ENCODE measurements at regions not wholly inside any gene's neighbourhood (a gene's known extent, or its start where the extent isn't known, plus 50 kb on each side); places are given as distances from the start of the nearest gene placed in this dataset.

DNA sequence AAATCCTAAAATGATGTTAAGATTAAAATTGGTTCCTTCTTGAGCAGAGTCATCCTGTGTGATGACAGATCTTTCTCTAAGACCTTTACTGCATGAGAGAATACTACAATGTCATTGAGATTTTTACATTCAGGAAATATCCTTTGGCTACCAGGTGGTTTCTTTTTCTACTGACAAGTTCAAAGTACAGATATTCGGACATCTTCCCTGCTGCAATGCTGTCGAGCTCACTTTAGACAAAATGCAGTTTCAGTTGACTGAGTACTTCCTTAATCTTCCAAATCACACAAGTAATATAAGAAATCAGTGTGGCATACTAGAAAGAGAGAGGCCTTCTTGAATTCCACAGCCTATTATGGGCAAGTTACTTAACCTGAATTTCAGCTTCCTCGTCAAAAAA is 207.9 kb upstream of the ACVR2A start:
- ATAC-seq (ENCODE audit: low FRiP score) (no peak), DNase-seq (no peak)
- no peaks in the 10 kb centered on the region for H3K36me3 ChIP-seq (ENCODE audit: control insufficient read depth in 1 of 2, insufficient read depth in 2 of 2, low read length in 1 of 2)
- H3K4me1 ChIP-seq (ENCODE audit: control insufficient read depth in 1 of 2, insufficient read depth in 2 of 2, low read length in 2 of 2), result no peaks in the 10 kb centered on the region
- no peak overlapping the region for H3K27ac ChIP-seq (ENCODE audit: low read depth in 1 of 2, low read length in 2 of 2)
- 58 to 63% methylated on average over 3 of the region's 3 CpGs for WGBS, 2 donors
- H3K9me3 ChIP-seq (ENCODE audit: control insufficient read depth, low read length), result peaks cover 2% of the 10 kb centered on the region
- no peak overlapping the region for H3K4me3 ChIP-seq (ENCODE audit: low read length in 2 of 2)
- intact Hi-C loops (cut with DNase I), result no loop called here
- peaks cover 0 to 1% of the 10 kb centered on the region in 2 donors for H3K27me3 ChIP-seq (ENCODE audit: control insufficient read depth in 1 of 2, insufficient read depth in 2 of 2, low read length in 1 of 2)

DNA sequence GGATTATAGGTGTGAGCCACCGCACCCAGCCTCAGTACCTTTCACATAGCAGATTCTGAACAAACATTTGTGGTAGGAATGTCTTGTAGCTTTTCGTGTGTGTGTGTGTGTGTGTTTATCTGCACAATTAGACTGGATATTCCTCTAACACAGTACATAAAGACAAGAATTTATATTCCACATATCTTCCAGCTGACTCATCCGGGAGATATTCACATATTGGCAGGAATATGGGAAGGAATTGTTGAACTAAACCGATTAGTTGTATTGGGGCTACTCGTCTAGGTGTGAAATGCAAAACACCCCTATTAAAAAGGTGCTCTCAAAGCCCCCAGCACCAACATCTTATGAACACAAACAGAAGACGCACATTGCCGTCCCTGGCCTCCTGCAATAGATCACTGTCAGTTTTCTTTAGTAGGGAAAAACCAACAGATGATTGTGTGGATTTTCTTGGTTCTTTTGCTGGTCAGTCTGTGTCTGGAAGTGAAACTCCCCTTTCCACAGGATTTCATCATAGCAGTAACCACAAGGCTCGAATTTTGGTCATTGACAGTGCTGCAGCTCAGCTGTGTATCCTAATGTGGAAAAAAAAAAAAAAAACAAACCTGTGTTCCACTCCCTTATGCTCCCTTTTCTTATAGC is 208.5 kb upstream of the ACVR2A start:
- no peak for DNase-seq
- Histone ChIP-seq H3K36me3 (ENCODE audit: control insufficient read depth in 1 of 2, insufficient read depth in 2 of 2, low read length in 1 of 2) (no peaks in the 10 kb centered on the region), H3K27me3 (ENCODE audit: control insufficient read depth in 1 of 2, insufficient read depth in 2 of 2, low read length in 1 of 2) (peaks cover 0 to 1% of the 10 kb centered on the region in 2 donors), H3K9me3 (ENCODE audit: control insufficient read depth, low read length) (peaks cover 2% of the 10 kb centered on the region), H3K4me3 (ENCODE audit: low read length in 2 of 2) (no peak overlapping the region), H3K4me1 (ENCODE audit: control insufficient read depth in 1 of 2, insufficient read depth in 2 of 2, low read length in 2 of 2) (no peaks in the 10 kb centered on the region), H3K27ac (ENCODE audit: low read depth in 1 of 2, low read length in 2 of 2) (no peak overlapping the region)
- 49 to 53% methylated on average over 8 of the region's 8 CpGs for WGBS, 2 donors
- intact Hi-C loops (cut with DNase I), result no loop called here
- no peak for ATAC-seq (ENCODE audit: low FRiP score)

DNA sequence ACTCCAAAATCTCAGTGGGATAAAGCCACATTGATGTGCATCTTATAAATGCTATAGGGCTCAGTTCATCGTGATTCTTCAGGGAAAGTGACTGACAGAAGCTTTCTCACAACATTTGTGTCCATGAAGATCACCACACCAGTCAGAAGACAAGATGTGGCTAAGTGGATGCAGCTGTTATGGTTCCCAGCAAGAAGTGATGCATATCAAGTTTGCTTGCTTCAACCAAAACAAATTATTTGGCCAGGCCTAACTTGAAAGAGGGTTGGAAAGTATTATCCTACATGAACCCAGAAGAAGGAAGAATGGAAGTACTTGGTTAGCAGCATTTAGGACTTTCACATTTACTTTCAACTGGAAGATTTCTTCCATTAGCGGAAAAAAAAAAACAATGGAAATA is 210.0 kb upstream of the ACVR2A start:
- ATAC-seq (ENCODE audit: low FRiP score) (no peak), DNase-seq (no peak)
- Histone ChIP-seq H3K4me1 (ENCODE audit: control insufficient read depth in 1 of 2, insufficient read depth in 2 of 2, low read length in 2 of 2) (no peaks in the 10 kb centered on the region), H3K27me3 (ENCODE audit: control insufficient read depth in 1 of 2, insufficient read depth in 2 of 2, low read length in 1 of 2) (peaks cover 0 to 1% of the 10 kb centered on the region in 2 donors), H3K4me3 (ENCODE audit: low read length in 2 of 2) (no peak overlapping the region), H3K27ac (ENCODE audit: low read depth in 1 of 2, low read length in 2 of 2) (no peak overlapping the region), H3K9me3 (ENCODE audit: control insufficient read depth, low read length) (peaks cover 2% of the 10 kb centered on the region), H3K36me3 (ENCODE audit: control insufficient read depth in 1 of 2, insufficient read depth in 2 of 2, low read length in 1 of 2) (no peaks in the 10 kb centered on the region)
- 86 to 90% methylated on average over 2 of the region's 2 CpGs for WGBS, 2 donors
- intact Hi-C loops (cut with DNase I), result no loop called here

DNA sequence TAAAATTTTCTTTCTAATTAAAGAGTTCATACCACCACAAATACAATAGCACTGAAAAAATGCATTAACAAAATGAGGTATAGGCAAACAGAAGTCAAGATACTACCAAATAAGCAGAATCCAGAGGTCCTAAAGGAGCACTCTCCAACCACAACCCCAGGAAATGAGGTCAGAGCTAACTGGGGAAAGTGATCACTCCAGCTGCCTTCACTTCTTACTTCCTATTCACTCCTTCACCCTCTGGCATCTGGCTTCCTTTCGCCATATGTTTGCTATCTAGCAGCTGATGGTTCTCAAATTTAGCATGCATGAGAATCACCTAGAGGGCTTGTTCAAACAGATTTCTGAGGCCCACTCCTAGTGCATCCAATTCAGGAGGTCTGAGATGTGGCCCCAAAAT is 212.6 kb upstream of the ACVR2A start:
- ATAC-seq (ENCODE audit: low FRiP score) (no peak), DNase-seq (peak in 1 of 2 donors; percentile 51)
- 81 to 89% methylated on average over 1 of the region's 1 CpG for WGBS, 2 donors
- intact Hi-C loops (cut with DNase I), result no loop called here
- no peaks in the 10 kb centered on the region for H3K36me3 ChIP-seq (ENCODE audit: control insufficient read depth in 1 of 2, insufficient read depth in 2 of 2, low read length in 1 of 2)
- no peaks in the 10 kb centered on the region for H3K4me1 ChIP-seq (ENCODE audit: control insufficient read depth in 1 of 2, insufficient read depth in 2 of 2, low read length in 2 of 2)
- H3K4me3 ChIP-seq (ENCODE audit: low read length in 2 of 2), result no peak overlapping the region
- H3K9me3 ChIP-seq (ENCODE audit: control insufficient read depth, low read length), result no peaks in the 10 kb centered on the region
- H3K27me3 ChIP-seq (ENCODE audit: control insufficient read depth in 1 of 2, insufficient read depth in 2 of 2, low read length in 1 of 2), result peaks cover 0 to 1% of the 10 kb centered on the region in 2 donors
- no peak overlapping the region for H3K27ac ChIP-seq (ENCODE audit: low read depth in 1 of 2, low read length in 2 of 2)

DNA sequence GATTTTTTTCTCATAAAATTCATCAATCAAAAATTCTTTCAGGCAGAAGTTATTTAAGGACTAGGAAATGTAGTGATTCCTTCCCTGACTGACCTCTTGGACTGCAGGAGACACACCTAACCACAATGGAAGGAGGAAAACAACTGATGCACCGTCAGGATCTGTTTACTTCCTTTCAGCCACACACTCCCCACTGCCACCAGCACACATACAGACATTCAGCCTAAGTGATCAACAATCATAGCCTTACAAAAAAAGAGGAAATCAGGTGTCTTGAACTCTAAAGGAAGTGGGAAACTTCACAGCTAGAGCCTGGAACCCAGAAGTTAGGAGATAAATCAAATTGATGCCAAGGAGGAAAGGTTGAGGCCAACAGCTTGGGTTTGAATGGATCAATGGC is 213.5 kb upstream of the ACVR2A start:
- peaks cover 0 to 1% of the 10 kb centered on the region in 2 donors for H3K27me3 ChIP-seq (ENCODE audit: control insufficient read depth in 1 of 2, insufficient read depth in 2 of 2, low read length in 1 of 2)
- WGBS, 2 donors, result 40 to 42% methylated on average over 1 of the region's 1 CpG
- DNase-seq, result no peak
- no peaks in the 10 kb centered on the region for H3K36me3 ChIP-seq (ENCODE audit: control insufficient read depth in 1 of 2, insufficient read depth in 2 of 2, low read length in 1 of 2)
- ATAC-seq (ENCODE audit: low FRiP score), result no peak
- intact Hi-C loops (cut with DNase I), result no loop called here
- no peaks in the 10 kb centered on the region for H3K4me1 ChIP-seq (ENCODE audit: control insufficient read depth in 1 of 2, insufficient read depth in 2 of 2, low read length in 2 of 2)
- H3K27ac ChIP-seq (ENCODE audit: low read depth in 1 of 2, low read length in 2 of 2), result no peak overlapping the region
- no peak overlapping the region for H3K4me3 ChIP-seq (ENCODE audit: low read length in 2 of 2)
- H3K9me3 ChIP-seq (ENCODE audit: control insufficient read depth, low read length), result no peaks in the 10 kb centered on the region

DNA sequence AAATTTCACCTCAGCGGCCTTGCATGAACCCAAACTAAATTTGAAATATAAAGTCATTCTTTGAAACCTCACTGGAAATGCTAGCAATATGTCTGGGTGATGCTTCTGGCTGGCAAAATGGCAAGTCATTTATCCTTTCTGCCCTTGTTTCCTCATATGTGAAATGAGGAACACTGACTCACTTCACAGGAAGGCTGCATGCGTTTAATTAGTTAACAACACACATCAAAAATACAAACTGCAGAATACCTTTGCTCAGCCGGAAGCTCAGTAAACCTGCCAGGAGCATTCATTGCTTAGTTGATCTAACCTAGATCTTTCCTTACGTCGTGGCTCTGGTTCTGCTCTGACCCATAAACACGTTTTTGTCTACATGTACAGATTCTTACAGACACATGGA is 214.2 kb upstream of the ACVR2A start:
- intact Hi-C loops (cut with DNase I), result no loop called here
- H3K27me3 ChIP-seq (ENCODE audit: control insufficient read depth in 1 of 2, insufficient read depth in 2 of 2, low read length in 1 of 2), result peaks cover 0 to 1% of the 10 kb centered on the region in 2 donors

DNA sequence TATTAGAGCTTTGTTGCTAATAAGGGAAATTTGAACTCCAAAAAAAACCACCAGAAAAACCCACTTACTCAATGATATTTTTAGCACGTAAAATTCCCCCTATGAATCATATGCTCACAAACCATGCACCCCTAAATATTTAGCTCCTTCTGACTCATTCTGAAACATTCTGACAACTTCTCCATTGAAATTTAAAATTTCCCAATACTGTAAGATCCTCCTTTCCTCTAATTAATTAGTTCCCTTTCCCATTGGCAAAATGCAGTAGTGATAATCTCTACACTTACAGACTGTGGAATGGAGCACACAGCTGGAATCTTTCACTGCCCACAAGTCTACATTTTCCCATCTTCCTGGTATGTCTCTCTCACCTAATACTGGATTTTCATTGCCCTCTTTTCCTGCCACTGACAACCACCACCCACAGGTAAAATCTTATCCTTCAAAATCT is 215.8 kb upstream of the ACVR2A start:
- no peak for DNase-seq
- intact Hi-C loops (cut with DNase I), result no loop called here
- no peak for ATAC-seq (ENCODE audit: low FRiP score)

More for the DNA sequence above, 214.2 kb upstream of the ACVR2A start:
- ATAC-seq (ENCODE audit: low FRiP score) (no peak), DNase-seq (no peak)
- WGBS, 2 donors, result 76 to 84% methylated on average over 6 of the region's 6 CpGs
- no peaks in the 10 kb centered on the region for H3K36me3 ChIP-seq (ENCODE audit: control insufficient read depth in 1 of 2, insufficient read depth in 2 of 2, low read length in 1 of 2)
- H3K4me3 ChIP-seq (ENCODE audit: low read length in 2 of 2), result no peak overlapping the region
- H3K27ac ChIP-seq (ENCODE audit: low read depth in 1 of 2, low read length in 2 of 2), result no peak overlapping the region
- no peaks in the 10 kb centered on the region for H3K9me3 ChIP-seq (ENCODE audit: control insufficient read depth, low read length)
- H3K4me1 ChIP-seq (ENCODE audit: control insufficient read depth in 1 of 2, insufficient read depth in 2 of 2, low read length in 2 of 2), result no peaks in the 10 kb centered on the region

DNA sequence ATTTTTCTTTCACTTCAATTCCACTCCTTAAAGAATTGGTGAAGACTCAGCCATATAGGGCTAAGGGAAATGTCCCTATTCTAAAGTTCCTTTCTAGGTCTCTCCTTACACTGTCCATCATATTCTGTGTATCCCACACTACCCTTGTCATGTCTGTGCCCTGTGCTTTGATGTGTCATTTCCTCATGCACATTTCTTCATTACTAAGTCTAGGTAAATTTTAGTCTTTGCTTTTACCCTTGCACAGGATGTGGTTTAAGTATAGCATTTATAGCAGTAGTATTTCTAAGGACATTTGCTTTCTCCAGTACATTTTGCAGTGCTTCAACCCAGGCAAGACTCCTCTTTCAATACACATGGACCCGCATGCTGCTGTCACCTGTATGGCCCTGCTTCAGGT is 221.5 kb upstream of the ACVR2A start:
- Histone ChIP-seq H3K27me3 (ENCODE audit: control insufficient read depth in 1 of 2, insufficient read depth in 2 of 2, low read length in 1 of 2) (no peaks in the 10 kb centered on the region), H3K36me3 (ENCODE audit: control insufficient read depth in 1 of 2, insufficient read depth in 2 of 2, low read length in 1 of 2) (no peaks in the 10 kb centered on the region), H3K4me1 (ENCODE audit: control insufficient read depth in 1 of 2, insufficient read depth in 2 of 2, low read length in 2 of 2) (no peaks in the 10 kb centered on the region), H3K9me3 (ENCODE audit: control insufficient read depth, low read length) (no peaks in the 10 kb centered on the region), H3K27ac (ENCODE audit: low read depth in 1 of 2, low read length in 2 of 2) (no peak overlapping the region), H3K4me3 (ENCODE audit: low read length in 2 of 2) (no peak overlapping the region)
- WGBS, 2 donors, result 89 to 95% methylated on average over 1 of the region's 1 CpG
- no peak for DNase-seq
- ATAC-seq (ENCODE audit: low FRiP score), result no peak
- intact Hi-C loops (cut with DNase I), result no loop called here

More for the DNA sequence above, 215.8 kb upstream of the ACVR2A start:
- H3K9me3 ChIP-seq (ENCODE audit: control insufficient read depth, low read length), result no peaks in the 10 kb centered on the region
- no peak overlapping the region for H3K27ac ChIP-seq (ENCODE audit: low read depth in 1 of 2, low read length in 2 of 2)
- peaks cover 0 to 1% of the 10 kb centered on the region in 2 donors for H3K27me3 ChIP-seq (ENCODE audit: control insufficient read depth in 1 of 2, insufficient read depth in 2 of 2, low read length in 1 of 2)
- H3K4me1 ChIP-seq (ENCODE audit: control insufficient read depth in 1 of 2, insufficient read depth in 2 of 2, low read length in 2 of 2), result no peaks in the 10 kb centered on the region
- H3K4me3 ChIP-seq (ENCODE audit: low read length in 2 of 2), result no peak overlapping the region
- WGBS, 2 donors, result 61 to 64% methylated on average over 1 of the region's 1 CpG
- no peaks in the 10 kb centered on the region for H3K36me3 ChIP-seq (ENCODE audit: control insufficient read depth in 1 of 2, insufficient read depth in 2 of 2, low read length in 1 of 2)

DNA sequence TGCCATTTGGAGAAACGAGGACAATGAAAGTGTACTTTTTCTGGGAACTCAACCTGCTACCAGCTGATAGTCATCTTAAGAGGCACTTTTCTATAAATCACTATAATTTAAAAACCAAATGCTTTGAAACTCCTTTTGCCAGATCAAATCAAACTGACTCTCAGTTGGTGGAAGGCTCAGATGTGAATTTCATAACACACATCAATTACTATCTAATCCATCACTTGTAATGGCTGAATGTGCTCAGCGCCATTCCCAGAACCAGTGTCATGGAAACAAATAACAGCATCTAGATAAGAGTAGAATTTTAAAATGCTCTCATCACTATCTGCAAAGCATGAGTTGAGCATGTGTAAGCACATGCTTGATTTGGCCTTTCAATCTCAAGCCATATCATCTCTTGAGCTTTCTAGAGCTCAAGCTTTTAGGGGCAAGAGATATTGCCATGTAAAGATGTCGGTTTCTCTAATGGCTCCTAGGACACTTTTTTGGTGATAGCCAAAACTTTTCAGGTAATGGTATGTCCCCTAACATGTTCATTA is 223.1 kb upstream of the ACVR2A start:
- WGBS, 2 donors, result 83 to 91% methylated on average over 3 of the region's 3 CpGs
- Histone ChIP-seq H3K4me3 (ENCODE audit: low read length in 2 of 2) (no peak overlapping the region), H3K4me1 (ENCODE audit: control insufficient read depth in 1 of 2, insufficient read depth in 2 of 2, low read length in 2 of 2) (no peaks in the 10 kb centered on the region), H3K9me3 (ENCODE audit: control insufficient read depth, low read length) (no peaks in the 10 kb centered on the region), H3K27me3 (ENCODE audit: control insufficient read depth in 1 of 2, insufficient read depth in 2 of 2, low read length in 1 of 2) (no peaks in the 10 kb centered on the region), H3K36me3 (ENCODE audit: control insufficient read depth in 1 of 2, insufficient read depth in 2 of 2, low read length in 1 of 2) (no peaks in the 10 kb centered on the region), H3K27ac (ENCODE audit: low read depth in 1 of 2, low read length in 2 of 2) (no peak overlapping the region)
- no peak for DNase-seq
- intact Hi-C loops (cut with DNase I), result no loop called here
- ATAC-seq (ENCODE audit: low FRiP score), result no peak
